ENCODE measurements at regions not wholly inside any gene's neighbourhood (a gene's known extent, or its start where the extent isn't known, plus 50 kb on each side); places are given as distances from the start of the nearest gene placed in this dataset.
"Not testable (repeated sequence)": the region's sequence is repeated elsewhere in the genome, so short reads cannot be mapped to it uniquely, and the experiment has no call there.

DNA sequence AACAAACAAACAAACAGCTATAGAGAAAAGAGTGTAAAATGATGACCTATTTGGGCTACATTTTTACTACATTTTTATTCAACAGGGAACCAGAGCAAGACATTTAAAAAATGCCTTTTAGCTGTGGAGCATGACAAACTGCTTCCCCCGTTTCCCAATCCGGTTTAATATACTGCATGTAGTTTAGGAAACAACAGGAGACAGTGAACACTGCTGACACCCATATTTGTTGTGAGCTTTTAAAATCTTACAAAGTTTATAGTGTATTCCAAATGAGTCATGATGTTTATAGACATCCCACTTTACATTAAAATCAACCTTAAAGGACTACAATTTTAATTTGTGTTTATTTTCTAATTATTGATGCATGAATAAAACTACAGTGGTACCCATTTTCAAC, 1238.3 kb downstream of the TECRL start:
- no peaks in the 10 kb centered on the region for H3K27me3 ChIP-seq
- TF ChIP-seq Cebpa-rat (IDR thresholded peaks at IDR 0.05): no peak
- no peaks in the 10 kb centered on the region for H4K20me1 ChIP-seq
- no peak overlapping the region for H3K4me3 ChIP-seq
- H3K4me2 ChIP-seq: no peak overlapping the region
- H3K36me3 ChIP-seq: no peaks in the 10 kb centered on the region
- H3K9me3 ChIP-seq: no peaks in the 10 kb centered on the region
- H3K27ac ChIP-seq: no peak overlapping the region
- H3K4me1 ChIP-seq: no peaks in the 10 kb centered on the region
- H3K9ac ChIP-seq: no peak overlapping the region

DNA sequence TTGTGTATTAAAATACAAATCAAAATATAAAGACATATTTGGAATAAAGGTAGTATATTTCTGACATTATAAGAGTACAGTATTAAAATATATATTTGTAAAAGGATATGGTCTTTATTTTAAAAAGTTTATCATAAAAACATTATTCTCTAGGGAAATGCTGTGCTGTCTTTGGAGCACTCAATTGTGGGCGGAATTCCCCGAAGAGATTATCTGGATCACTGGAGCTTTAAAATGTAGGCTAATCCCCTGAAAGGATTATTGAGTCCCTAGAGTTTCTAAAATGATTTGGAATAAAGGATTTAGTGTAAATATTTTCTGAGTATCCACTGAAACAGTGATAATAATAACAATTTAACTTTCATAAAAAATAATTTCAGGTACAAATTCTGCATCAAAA, 1239.4 kb downstream of the TECRL start:
- H3K9me3 ChIP-seq: no peaks in the 10 kb centered on the region
- H4K20me1 ChIP-seq: no peaks in the 10 kb centered on the region
- no peaks in the 10 kb centered on the region for H3K4me1 ChIP-seq
- H3K27ac ChIP-seq: no peak overlapping the region
- H3K4me2 ChIP-seq: no peak overlapping the region
- no peak overlapping the region for H3K4me3 ChIP-seq
- H3K27me3 ChIP-seq: no peaks in the 10 kb centered on the region
- H3K36me3 ChIP-seq: no peaks in the 10 kb centered on the region
- H3K9ac ChIP-seq: no peak overlapping the region
- TF ChIP-seq Cebpa-rat (IDR thresholded peaks at IDR 0.05): no peak

DNA sequence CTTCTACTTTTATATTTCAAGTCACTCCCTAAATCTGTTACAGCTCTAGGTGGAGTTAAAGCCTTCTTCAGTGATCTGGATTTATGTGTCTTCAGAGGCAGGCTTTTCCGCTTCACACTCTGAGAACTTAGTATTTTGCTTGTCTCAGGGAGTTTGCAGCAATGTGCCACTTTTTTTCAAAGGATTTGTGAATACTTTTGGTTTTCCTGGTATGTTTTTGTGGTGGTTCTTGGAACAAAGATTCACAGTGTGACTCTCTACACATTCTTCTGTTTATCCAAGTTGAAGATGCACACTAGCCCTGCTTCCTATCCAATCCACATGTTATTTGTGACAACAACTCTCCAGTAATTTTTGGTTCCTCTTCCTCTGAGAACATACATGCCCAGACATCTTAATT, 1253.7 kb downstream of the TECRL start:
- Histone ChIP-seq H3K4me3 (no peak overlapping the region), H3K36me3 (no peaks in the 10 kb centered on the region), H3K4me2 (no peak overlapping the region), H3K9me3 (peaks cover 6% of the 10 kb centered on the region; the same call in 1 of the 2 replicates), H4K20me1 (no peaks in the 10 kb centered on the region), H3K4me1 (no peaks in the 10 kb centered on the region), H3K27me3 (no peaks in the 10 kb centered on the region), H3K9ac (no peak overlapping the region), H3K27ac (no peak overlapping the region)
- no peak for TF ChIP-seq Cebpa-rat (IDR thresholded peaks at IDR 0.05)

DNA sequence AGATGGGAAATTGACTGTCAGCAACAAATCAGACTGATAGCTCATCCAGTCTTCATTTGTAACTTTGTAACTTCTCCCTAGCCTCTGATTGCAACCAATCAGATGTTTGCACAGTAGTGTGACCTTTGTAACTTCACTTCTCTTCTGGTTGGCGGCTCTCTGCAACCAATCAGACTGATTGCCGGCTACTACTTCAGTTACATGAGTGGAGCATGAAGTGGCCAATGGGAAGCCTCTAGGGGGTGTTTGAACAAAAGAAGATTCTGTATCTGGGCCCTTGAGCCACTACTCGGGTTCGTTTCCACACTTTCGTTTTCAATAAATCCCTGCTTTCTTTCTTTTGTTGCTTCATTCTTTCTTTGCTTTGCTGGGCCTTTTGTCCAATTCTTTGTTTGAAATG, 1285.8 kb downstream of the TECRL start:
- Histone ChIP-seq H3K4me1 (no peaks in the 10 kb centered on the region), H3K36me3 (no peaks in the 10 kb centered on the region), H3K27ac (no peak overlapping the region), H3K27me3 (no peaks in the 10 kb centered on the region), H4K20me1 (no peaks in the 10 kb centered on the region), H3K4me3 (no peak overlapping the region), H3K4me2 (no peak overlapping the region), H3K9me3 (no peaks in the 10 kb centered on the region), H3K9ac (no peak overlapping the region)
- TF ChIP-seq Cebpa-rat (IDR thresholded peaks at IDR 0.05): no peak

DNA sequence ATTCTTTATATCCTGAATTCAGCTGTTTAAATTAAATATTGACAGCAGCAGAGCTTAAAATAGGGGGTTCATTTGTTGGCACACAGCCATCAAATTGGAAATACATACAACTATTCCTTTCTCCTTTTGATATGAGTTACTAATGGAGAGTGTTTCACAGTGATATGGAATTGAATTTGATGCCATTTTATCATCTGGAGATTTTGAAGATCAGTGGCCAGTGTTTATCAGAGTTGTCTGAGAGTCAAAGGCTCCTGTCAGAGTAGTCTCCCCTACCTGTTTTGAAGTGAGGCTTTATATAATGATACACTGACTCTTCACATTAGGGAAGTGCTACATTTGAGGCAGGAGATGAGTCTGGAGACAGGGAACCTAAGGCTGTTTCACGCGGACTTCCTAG, 1286.3 kb downstream of the TECRL start:
- no peak for TF ChIP-seq Cebpa-rat (IDR thresholded peaks at IDR 0.05)
- Histone ChIP-seq H3K36me3 (no peaks in the 10 kb centered on the region), H4K20me1 (no peaks in the 10 kb centered on the region), H3K9ac (no peak overlapping the region), H3K27ac (no peak overlapping the region), H3K9me3 (no peaks in the 10 kb centered on the region), H3K4me2 (no peak overlapping the region), H3K4me3 (no peak overlapping the region), H3K4me1 (no peaks in the 10 kb centered on the region), H3K27me3 (no peaks in the 10 kb centered on the region)

DNA sequence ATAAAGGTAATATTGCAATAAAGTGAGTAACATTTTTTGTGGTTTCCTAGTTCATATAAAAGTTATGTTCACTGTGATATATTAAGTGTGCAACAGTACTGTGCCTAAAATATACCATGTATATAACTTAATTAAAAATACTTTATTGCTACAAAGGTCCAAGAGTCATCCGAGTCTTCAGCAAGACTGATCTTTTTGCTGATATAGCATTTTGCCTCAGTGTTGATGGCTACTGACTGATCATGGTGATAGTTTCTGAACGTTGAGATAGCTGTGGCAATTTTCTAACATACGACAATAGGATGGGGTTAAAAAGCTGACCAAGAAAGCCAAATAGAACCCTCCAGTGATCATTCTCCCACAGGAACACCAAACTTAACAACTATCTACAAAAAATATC, 1302.7 kb downstream of the TECRL start:
- Histone ChIP-seq H4K20me1 (no peaks in the 10 kb centered on the region), H3K9ac (no peak overlapping the region), H3K4me2 (no peak overlapping the region), H3K27ac (no peak overlapping the region), H3K4me1 (no peaks in the 10 kb centered on the region), H3K9me3 (no peaks in the 10 kb centered on the region), H3K27me3 (no peaks in the 10 kb centered on the region), H3K4me3 (no peak overlapping the region), H3K36me3 (no peaks in the 10 kb centered on the region)
- no peak for TF ChIP-seq Cebpa-rat (IDR thresholded peaks at IDR 0.05)

DNA sequence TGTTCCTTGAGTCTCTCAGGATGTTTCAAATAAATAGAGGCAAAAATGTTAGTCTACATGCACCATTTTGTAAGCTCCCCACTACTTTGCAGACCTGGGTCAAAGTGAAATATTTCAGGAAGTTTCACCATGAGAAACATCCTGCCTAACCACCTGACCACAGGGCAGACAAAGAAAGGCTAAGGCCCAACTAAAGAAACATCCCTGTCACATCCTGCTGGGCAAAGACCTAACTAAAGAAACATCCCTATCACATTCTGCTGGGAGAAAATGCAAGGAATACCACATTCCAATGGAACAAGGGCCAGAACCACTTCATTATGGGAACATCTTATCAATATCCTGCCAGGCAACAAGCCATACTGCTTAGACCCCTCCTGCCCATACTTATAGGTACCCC, 1303.4 kb downstream of the TECRL start:
- Histone ChIP-seq H3K9ac (no peak overlapping the region), H4K20me1 (no peaks in the 10 kb centered on the region), H3K27ac (no peak overlapping the region), H3K9me3 (no peaks in the 10 kb centered on the region), H3K4me2 (no peak overlapping the region), H3K27me3 (no peaks in the 10 kb centered on the region), H3K4me3 (no peak overlapping the region), H3K4me1 (no peaks in the 10 kb centered on the region), H3K36me3 (no peaks in the 10 kb centered on the region)
- no peak for TF ChIP-seq Cebpa-rat (IDR thresholded peaks at IDR 0.05)

DNA sequence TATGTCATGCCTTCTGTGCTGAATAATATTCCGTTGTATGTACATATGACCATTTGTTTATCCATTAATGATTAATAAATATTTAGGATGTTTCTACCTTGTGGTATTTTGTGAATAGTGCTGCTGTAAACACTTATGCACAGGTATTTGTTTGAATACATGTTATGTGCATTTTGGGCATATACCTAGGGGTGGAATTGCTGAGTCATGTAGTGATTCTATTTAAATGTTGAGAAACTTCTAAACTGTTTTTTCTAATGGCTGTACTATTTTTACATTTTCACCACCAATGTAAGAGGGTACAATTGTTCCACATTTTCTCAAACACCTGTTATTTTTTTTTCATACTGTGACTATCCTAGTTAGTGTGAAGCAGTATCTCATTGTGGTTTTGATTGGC, 1318.6 kb downstream of the TECRL start:
- H3K36me3 ChIP-seq: no peaks in the 10 kb centered on the region
- H3K9ac ChIP-seq: no peak overlapping the region

DNA sequence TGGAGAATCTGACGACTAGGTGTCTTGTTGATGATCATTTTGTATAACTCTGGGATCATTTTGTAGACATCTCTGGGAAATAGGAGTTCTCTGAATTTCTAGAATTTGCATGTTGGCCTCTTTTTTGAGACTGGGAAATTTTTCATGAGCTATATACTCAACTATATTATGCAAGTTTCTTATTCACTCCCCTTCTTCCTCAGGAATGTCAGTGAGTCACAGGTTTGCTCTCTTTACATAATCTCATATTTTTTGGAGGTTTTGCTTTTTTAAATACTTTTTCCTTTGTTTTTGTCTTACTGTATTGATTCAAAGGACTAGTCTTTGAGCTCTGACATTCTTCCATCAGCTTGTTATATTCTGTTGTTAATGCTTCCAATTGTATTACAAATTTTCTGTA, 1324.2 kb downstream of the TECRL start:
- Histone ChIP-seq H3K4me1 (no peaks in the 10 kb centered on the region), H3K9ac (no peak overlapping the region), H3K4me2 (no peak overlapping the region), H3K4me3 (no peak overlapping the region), H4K20me1 (no peaks in the 10 kb centered on the region), H3K27ac (no peak overlapping the region), H3K27me3 (no peaks in the 10 kb centered on the region), H3K9me3 (0 out of 2 replicates have a peak, but pooled peaks cover 9% of the 10 kb centered on the region), H3K36me3 (no peaks in the 10 kb centered on the region)
- no peak for TF ChIP-seq Cebpa-rat (IDR thresholded peaks at IDR 0.05)

More for the DNA sequence above, 1318.6 kb downstream of the TECRL start:
- Histone ChIP-seq H3K27ac (no peak overlapping the region), H3K4me1 (no peaks in the 10 kb centered on the region), H4K20me1 (no peaks in the 10 kb centered on the region), H3K4me3 (no peak overlapping the region), H3K27me3 (no peaks in the 10 kb centered on the region), H3K4me2 (no peak overlapping the region), H3K9me3 (no peaks in the 10 kb centered on the region)
- no peak for TF ChIP-seq Cebpa-rat (IDR thresholded peaks at IDR 0.05)

DNA sequence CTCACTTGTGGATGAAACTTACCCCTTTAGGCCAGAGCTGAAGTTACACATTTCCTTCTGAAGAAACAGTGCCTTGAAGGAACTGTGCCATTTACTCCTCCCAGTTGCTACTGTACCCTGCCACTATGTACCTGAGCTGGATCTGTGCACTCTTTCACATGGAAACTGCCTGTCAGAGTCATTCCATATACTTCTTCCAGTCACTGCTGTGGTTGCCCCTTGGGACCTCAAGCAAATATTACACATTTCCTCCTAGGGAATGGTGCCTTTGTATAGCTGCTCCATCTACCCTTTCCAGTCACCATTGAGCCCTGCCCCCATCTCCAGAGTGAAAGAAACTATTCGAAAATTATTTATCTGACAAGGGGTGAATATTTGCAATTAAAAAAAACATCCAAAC, 1328.3 kb downstream of the TECRL start:
- no peak overlapping the region for H3K9ac ChIP-seq
- TF ChIP-seq Cebpa-rat (IDR thresholded peaks at IDR 0.05): no peak
- no peaks in the 10 kb centered on the region for H3K27me3 ChIP-seq
- H3K4me1 ChIP-seq: no peaks in the 10 kb centered on the region
- no peak overlapping the region for H3K27ac ChIP-seq
- no peak overlapping the region for H3K4me2 ChIP-seq
- 0 out of 2 replicates have a peak, but pooled peaks cover 12% of the 10 kb centered on the region for H3K9me3 ChIP-seq
- no peak overlapping the region for H3K4me3 ChIP-seq
- H4K20me1 ChIP-seq: no peaks in the 10 kb centered on the region
- H3K36me3 ChIP-seq: no peaks in the 10 kb centered on the region

DNA sequence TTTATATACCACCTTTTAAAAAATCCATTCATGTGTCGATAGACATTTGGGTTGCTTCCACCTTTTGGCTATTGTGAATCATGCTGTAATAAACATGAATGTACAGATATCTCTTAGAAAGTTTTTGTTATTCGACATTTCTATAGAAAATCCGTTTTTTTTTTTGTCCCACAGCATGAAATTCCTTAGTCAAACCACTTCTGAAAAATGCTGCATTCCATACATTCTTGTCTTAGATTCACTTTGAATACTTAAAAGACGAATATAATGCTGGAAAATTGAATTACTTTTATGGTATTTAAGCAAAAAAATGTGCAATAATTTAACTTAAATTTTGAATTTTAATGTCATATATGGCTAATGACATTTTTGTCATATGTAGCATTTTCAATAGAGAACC, 1345.5 kb downstream of the TECRL start:
- H3K4me1 ChIP-seq: no peaks in the 10 kb centered on the region
- no peaks in the 10 kb centered on the region for H3K36me3 ChIP-seq
- no peaks in the 10 kb centered on the region for H3K27me3 ChIP-seq
- no peak overlapping the region for H3K4me2 ChIP-seq
- H3K4me3 ChIP-seq: no peak overlapping the region
- H3K9me3 ChIP-seq: 0 out of 2 replicates have a peak, but pooled peaks cover 6% of the 10 kb centered on the region
- H3K27ac ChIP-seq: no peak overlapping the region
- H4K20me1 ChIP-seq: no peaks in the 10 kb centered on the region
- no peak for TF ChIP-seq Cebpa-rat (IDR thresholded peaks at IDR 0.05)
- no peak overlapping the region for H3K9ac ChIP-seq

DNA sequence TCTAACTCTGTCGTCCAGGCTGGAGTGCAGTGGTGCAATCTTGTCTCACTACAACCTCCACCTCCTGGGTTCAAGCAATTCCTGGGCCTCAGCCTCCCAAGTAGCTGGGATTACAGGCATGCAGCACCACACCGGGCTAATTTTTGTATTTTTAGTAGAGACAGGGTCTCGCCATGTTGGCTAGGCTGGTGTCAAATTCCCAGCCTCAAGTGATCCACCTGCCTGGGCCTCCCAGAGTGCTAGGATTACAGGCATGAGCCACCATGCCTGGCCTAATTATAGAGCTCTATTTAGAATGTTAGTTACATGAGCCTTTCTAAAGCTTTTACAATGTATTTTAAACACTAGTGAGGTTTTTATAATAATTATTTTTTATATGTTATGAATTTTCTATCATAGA, 1346.4 kb downstream of the TECRL start:
- not testable (repeated sequence) for H3K4me3 ChIP-seq, H4K20me1 ChIP-seq, H3K27ac ChIP-seq, H3K4me1 ChIP-seq, H3K4me2 ChIP-seq, H3K27me3 ChIP-seq, H3K36me3 ChIP-seq, H3K9ac ChIP-seq, H3K9me3 ChIP-seq
